Heart right ventricle (tissue), 16 donors: ENCODE measurements at regions not wholly inside any gene's neighbourhood (a gene's known extent, or its start where the extent isn't known, plus 50 kb on each side); places are given as distances from the start of the nearest gene placed in this dataset.

Experiments
- ATAC-seq, 8 donors: fragments of 200-7000 bp; cut with Tn5 transposase; one replicate each; pipeline ENCODE4 v1.9.1; 2020; ENCODE audit warnings: mild to moderate bottlenecking in 8 of 8, moderate library complexity in 8 of 8, moderate number of reproducible peaks in 1 of 8
- DNase-seq, 2 donors: peaks; one replicate each; pipeline ENCODE4 v3.0.0-alpha.2; 2020
- H3K27ac ChIP-seq, 10 donors: fragments of 200-600 bp; sonication (generic) in 2 of 10; one replicate each; pipeline versions ENCODE4 v1.5.0 to v1.8.0; 2020 to 2022; ENCODE audit warnings: mild to moderate bottlenecking in 3 of 10
- H3K27me3 ChIP-seq, 7 donors: fragments of 200-600 bp; one replicate each; pipeline ENCODE4 v1.8.0; 2021 to 2022; ENCODE audit warnings: mild to moderate bottlenecking in 2 of 7
- H3K36me3 ChIP-seq, 9 donors: fragments of 200-600 bp; sonication (generic) in 1 of 9; one replicate each; pipeline versions ENCODE4 v1.5.0 to v1.8.0; 2020 to 2022; ENCODE audit warnings: mild to moderate bottlenecking in 2 of 9
- H3K4me1 ChIP-seq, 9 donors: fragments of 200-600 bp; sonication (generic) in 1 of 9; one replicate each; pipeline versions ENCODE4 v1.5.0 to v1.8.0; 2020 to 2022; ENCODE audit warnings: mild to moderate bottlenecking in 4 of 9
- H3K4me3 ChIP-seq, 10 donors: fragments of 200-600 bp; sonication (generic) in 2 of 10; one replicate each; pipeline versions ENCODE4 v1.5.0 to v1.8.0; 2020 to 2022; ENCODE audit warnings: mild to moderate bottlenecking in 7 of 10, moderate library complexity in 2 of 10
- H3K9me3 ChIP-seq, 11 donors: fragments of 200-600 bp in 10 of 11; sonication (generic) in 2 of 11; one replicate each; pipeline versions ENCODE4 v1.5.0 to v1.8.0; 2013 to 2022; ENCODE audit warnings: mild to moderate bottlenecking in 2 of 11, control low read depth in 1 of 11, moderate library complexity in 1 of 11
- CTCF ChIP-seq, 9 donors: fragments of 200-600 bp; sonication (generic) in 2 of 9; IDR thresholded peaks; one replicate each; pipeline versions ENCODE4 v1.5.0 to v1.8.0; 2021 to 2022; ENCODE audit warnings: antibody characterized with exemption in 9 of 9, mild to moderate bottlenecking in 5 of 9, moderate library complexity in 1 of 9
- WGBS, 2 donors: extraction: QIAGEN DNeasy Blood & Tissue Kit; methylation state at CpG; one replicate each; pipeline ENCODE4 v1.1.7; 2013; ENCODE audit warnings: inconsistent platforms in 1 of 2; 5-methylcytosine and 5-hydroxymethylcytosine counted together
- intact Hi-C, 10 donors: fragments of 100-400 bp; cut with DNase I; formaldehyde crosslinking; loops; one replicate each; pipeline versions ENCODE4 v1.11.1 to v1.14.2; 2022
- donor health status: Arrhythmogenic right ventricular cardiomyopathy.
- donor health status: ischemic (EF 13 %, LVEDD 7.1; RV severe dilation, severe dysfunction).
- donor health status: healthy with polysubstance abuse.
- donor health status: DM: no; HTN: yes; CAD: no.
- donor health status: DM: no; HTN: no; CAD: no.
- donor health status: ischemic (EF 25% LVEDD 6.9; RV normal size, moderate dysfunction).
- donor health status: ischemic (EF 25% LVEDD 5.7; RV mildly dilated, moderate dysfunction).
- donor health status: healthy.
- donor health status: DM: yes; HTN: yes; CAD: no.
- donor health status: Ischemic cardiomyopathy.
- donor health status: ischemic (EF 35%, LVEDD 5.7; RV mildly dilated, moderate dysfunction).
- donor health status: nonischemic (EF 11% LVEDD 7.7; RV severe dilation, severe dysfunction).
- donor health status: DM: yes; HTN: yes; CAD: no.
- donor health status: PGD.
- donor health status: ischemic (EF 29% LVEDD 5.4; RV normal size, mild dysfunction).
- donor health status: nonischemic (EF 23%, LVEDD 6.1; RV moderate dilation, normal function).

GRCh38 chr22:47236718-47237117 is 474.3 kb downstream of the TBC1D22A start:
- no peak for TF ChIP-seq CTCF (IDR thresholded peaks at IDR 0.05)
- Histone ChIP-seq H3K4me1 (no peaks in the 10 kb centered on the region), H3K27ac (no peak overlapping the region), H3K36me3 (no peaks in the 10 kb centered on the region), H3K4me3 (no peak overlapping the region), H3K27me3 (peaks cover 0 to 19% (median 3%) of the 10 kb centered on the region in 7 donors), H3K9me3 (peaks cover 0 to 24% (median 13%) of the 10 kb centered on the region in 11 donors)
- intact Hi-C loops: no loop called here
- ATAC-seq (no peak), DNase-seq (no peak)
- WGBS, 2 donors: 89 to 93% methylated on average over 1 of the region's 1 CpG

- no peak for ATAC-seq
- intact Hi-C loops: no loop called here
- Histone ChIP-seq H3K4me3 (no peak overlapping the region), H3K27me3 (peaks cover 0 to 19% (median 3%) of the 10 kb centered on the region in 7 donors), H3K4me1 (no peaks in the 10 kb centered on the region), H3K36me3 (no peaks in the 10 kb centered on the region), H3K9me3 (peaks cover 0 to 24% (median 13%) of the 10 kb centered on the region in 11 donors), H3K27ac (no peak overlapping the region)
- TF ChIP-seq CTCF (IDR thresholded peaks at IDR 0.05): no peak
- 70 to 71% methylated on average over 2 of the region's 2 CpGs for WGBS, 2 donors
- no peak for DNase-seq
Observed at GRCh38 chr22:47236161-47236560, 473.7 kb downstream of the TBC1D22A start.

- ATAC-seq (no peak), DNase-seq (no peak)
- no peak for TF ChIP-seq CTCF (IDR thresholded peaks at IDR 0.05)
- WGBS, 2 donors: 78 to 82% methylated on average over 9 of the region's 9 CpGs
- Histone ChIP-seq H3K9me3 (peaks cover 0 to 32% (median 13%) of the 10 kb centered on the region in 11 donors), H3K4me3 (no peak overlapping the region), H3K27ac (no peak overlapping the region), H3K27me3 (peaks cover 0 to 13% (median 3%) of the 10 kb centered on the region in 7 donors), H3K4me1 (no peaks in the 10 kb centered on the region), H3K36me3 (no peaks in the 10 kb centered on the region)
- intact Hi-C loops: no loop called here
Observed at GRCh38 chr22:47233316-47234243, 471.1 kb downstream of the TBC1D22A start.

GRCh38 chr22:47232753-47233152 is 470.3 kb downstream of the TBC1D22A start:
- intact Hi-C loops: no loop called here
- no peaks in the 10 kb centered on the region for H3K36me3 ChIP-seq
- no peak for TF ChIP-seq CTCF (IDR thresholded peaks at IDR 0.05)
- WGBS, 2 donors: 77 to 82% methylated on average over 7 of the region's 7 CpGs
- H3K9me3 ChIP-seq: peaks cover 0 to 39% (median 13%) of the 10 kb centered on the region in 11 donors
- ATAC-seq (no peak), DNase-seq (no peak)
- H3K27ac ChIP-seq: no peak overlapping the region
- H3K4me1 ChIP-seq: no peaks in the 10 kb centered on the region
- H3K27me3 ChIP-seq: peaks cover 0 to 5% (median 2%) of the 10 kb centered on the region in 7 donors
- H3K4me3 ChIP-seq: no peak overlapping the region
